ENCODE measurements at regions not wholly inside any gene's neighbourhood (a gene's known extent, or its start where the extent isn't known, plus 50 kb on each side); places are given as distances from the start of the nearest gene placed in this dataset.

GRCh38 chr11:86861810-86862209 is 61.5 kb downstream of the PRSS23 start (continued):
- TF ChIP-seq EZH2 (IDR thresholded peaks at IDR 0.05; ENCODE audit: low read depth, low read length, severe bottlenecking) = no peak
- TF ChIP-seq ZNF274 (IDR thresholded peaks at IDR 0.05; ENCODE audit: borderline replicate concordance, extremely low read depth, low read length) = no peak
